ENCODE measurements at regions not wholly inside any gene's neighbourhood (a gene's known extent, or its start where the extent isn't known, plus 50 kb on each side); places are given as distances from the start of the nearest gene placed in this dataset.
"Not testable (repeated sequence)": the region's sequence is repeated elsewhere in the genome, so short reads cannot be mapped to it uniquely, and the experiment has no call there.

DNA sequence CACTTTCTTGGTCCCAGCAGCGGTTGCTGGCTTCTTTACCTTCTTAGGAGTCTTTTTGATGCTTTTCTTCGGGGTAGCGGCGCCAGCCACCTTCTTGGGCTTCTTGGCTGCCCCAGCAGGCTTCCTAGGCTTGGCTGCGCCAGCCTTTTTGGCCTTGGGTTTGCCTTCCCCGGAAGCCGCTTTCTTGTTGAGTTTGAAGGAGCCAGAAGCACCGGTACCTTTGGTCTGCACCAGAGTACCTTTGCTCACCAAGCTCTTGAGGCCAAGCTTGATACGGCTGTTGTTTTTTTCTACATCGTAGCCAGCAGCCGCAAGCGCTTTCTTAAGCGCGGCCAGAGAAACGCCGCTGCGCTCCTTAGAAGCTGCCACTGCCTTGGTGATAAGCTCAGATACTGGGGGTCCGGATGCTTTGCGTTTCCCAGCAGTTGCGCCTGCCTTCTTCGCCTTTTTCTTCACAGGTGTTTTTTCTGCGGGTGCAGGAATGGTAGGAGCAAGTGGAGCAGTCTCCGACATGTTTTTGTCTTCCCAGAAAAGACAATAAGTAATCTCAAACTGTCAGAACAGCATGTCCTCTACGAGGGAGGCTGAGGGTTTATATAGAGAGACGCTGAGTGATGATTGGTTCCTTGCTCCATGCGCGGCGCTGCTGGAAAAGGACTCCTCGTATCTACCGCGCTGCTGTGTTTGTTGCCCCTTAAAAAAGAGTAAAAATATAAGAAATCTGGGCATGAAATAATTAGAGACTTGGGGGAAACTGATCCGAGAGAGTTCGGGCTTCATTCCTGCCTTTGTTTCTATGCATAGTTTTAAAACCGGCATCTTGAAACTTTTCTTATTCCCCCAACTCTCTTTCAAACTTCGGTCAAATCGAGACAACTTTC, 130.3 kb upstream of the BTN3A2 start:
- DNase-seq (ENCODE audit: low spot score), result peak; percentile 70

DNA sequence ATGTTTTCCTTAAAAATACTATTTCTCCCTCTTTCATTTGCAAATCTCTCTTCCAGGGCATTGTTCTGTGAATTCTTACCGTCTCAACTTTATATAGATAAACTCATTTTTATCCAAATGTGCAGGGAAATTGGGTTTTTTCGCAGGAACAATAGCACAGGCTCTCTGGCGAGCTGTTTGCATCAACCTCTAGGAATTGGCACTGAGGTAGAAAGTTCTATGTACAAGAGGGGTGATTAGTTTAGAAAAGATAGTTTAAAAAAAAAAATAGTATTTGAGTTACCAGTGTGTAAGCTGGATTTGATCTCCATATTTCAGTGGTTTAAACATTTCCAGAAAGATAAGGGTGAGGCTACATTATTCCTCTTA, 129.7 kb upstream of the BTN3A2 start:
- no peak for DNase-seq (ENCODE audit: low spot score)

DNA sequence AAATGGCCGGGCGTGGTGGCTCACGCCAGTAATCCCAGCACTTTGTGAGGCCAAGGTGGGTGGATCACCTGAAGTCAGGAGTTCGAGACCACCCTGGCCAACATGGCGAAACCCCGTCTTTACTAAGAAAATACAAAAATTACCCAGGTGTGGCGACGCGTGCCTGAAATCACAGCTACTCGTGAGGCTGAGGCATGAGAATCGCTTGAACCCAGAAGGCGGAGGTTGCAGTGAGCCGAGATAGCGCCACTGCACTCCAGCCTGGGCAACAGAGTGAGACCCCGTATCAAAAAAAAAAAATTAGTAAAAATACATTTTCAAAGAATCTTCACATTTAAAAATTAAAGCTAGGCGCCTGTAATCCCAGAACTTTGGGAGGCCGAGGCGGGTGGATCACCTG, 125.6 kb upstream of the BTN3A2 start:
- not testable (repeated sequence) for DNase-seq (ENCODE audit: low spot score)

DNA sequence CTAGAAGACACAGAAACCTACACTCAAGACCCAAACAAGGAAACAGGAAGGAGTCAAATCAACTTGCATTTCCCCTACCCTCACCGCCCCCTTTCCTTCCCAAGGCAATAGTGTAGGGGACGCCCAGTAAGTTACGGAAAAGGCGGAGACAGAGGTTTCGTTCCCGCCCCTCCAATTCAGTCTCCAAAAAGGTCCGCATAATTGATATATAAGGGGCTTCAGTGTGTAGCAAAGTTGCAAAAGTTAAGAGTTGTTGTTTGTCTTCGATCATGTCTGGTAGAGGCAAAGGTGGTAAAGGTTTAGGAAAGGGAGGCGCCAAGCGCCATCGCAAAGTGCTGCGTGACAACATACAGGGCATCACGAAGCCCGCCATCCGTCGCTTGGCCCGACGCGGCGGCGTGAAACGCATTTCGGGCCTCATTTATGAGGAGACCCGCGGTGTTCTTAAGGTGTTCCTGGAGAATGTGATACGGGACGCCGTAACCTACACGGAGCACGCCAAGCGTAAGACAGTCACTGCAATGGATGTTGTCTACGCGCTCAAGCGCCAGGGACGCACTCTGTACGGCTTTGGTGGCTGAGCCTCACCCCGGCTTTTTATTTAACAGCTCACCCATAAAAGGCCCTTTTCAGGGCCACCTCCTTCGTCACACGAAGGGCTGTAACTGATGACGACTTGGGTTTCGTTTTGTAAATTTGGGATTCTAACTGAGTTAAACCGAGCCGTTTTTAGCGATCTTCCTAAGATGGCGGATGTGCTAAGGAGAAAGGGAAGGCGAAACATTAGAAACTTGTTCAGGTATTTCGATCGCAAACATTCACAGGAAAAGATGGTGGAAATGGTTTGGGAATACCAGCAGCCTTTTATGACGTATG, 124.6 kb upstream of the BTN3A2 start:
- no peak for DNase-seq (ENCODE audit: low spot score)

DNA sequence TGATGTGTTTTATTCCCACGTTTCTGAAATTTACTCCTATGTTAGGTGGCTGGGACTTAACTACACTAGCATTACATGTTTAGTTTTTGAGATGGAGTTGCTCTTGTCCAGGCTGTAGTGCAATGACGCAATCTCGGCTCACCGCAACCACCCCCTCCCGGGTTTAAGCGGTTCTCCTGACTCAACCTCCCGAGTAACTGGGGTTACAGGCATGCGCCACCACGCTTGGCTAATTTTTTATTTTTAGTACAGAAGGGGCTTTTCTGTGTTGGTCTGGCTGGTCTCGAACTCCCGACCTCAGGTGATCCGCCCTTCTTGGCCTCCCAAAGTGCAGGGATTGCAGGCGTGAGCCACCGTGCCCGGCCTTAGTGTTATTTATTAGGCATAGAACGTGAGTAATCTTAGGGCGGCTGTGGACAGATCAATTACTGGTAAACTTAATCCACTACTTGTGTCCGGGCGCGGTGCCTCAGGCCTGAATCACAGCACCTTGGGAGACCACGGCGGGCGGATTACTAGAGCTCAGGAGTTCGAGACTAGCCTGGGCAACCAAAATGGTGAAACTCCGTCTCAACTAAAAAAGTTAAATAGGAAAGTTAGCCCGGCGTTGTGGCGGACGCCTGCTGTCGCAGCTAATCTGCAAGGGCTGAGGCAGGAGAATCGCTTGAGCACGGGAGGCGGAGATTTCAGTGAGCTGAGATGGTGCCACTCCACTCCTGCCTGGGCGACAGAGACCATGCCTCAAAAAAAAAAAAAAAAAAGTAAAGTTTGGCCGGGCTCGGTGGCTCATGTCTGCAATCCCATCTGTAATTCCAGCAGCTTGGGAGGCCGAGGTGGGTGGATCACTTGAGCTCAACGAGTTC, 123.7 kb upstream of the BTN3A2 start:
- no peak for DNase-seq (ENCODE audit: low spot score)

DNA sequence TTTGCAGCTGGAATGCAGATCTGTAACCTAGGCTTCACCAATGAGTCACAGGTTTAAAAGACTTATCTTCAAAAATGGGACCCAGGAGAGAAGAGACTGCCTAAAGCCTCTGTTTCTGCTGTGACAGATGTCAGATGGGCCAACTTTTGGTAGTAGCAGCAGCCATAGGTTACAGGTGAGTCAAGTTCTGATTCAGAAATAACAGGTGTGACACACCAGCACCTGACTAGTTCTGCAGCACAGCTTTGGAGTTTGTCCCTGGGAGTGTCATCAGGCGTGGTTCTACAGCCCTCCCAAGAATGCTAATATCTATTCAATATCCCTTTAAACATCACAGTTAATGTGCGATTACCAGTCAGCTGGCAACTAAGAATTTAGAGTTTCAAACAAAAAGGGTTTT, 121.9 kb upstream of the BTN3A2 start:
- no peak for DNase-seq (ENCODE audit: low spot score)

DNA sequence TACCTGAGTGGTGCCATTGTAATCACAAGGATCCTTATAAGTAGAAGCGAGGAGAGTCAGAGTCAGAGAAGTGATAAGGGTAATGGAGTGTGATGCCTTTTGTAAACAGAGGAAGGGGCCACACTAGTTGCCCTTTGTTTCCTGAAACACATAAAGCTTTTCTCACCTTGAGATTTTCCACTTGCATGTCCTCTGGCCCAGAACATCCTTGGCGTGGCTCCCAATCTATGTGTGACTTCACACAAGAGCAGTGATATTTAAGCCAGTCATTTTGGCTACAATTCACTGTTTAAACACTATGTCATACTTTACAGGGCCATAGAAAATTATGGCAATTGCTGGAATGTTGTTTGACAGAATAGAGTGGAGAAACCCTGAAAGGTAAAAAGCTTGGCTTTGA, 121.2 kb upstream of the BTN3A2 start:
- DNase-seq (ENCODE audit: low spot score), result no peak

DNA sequence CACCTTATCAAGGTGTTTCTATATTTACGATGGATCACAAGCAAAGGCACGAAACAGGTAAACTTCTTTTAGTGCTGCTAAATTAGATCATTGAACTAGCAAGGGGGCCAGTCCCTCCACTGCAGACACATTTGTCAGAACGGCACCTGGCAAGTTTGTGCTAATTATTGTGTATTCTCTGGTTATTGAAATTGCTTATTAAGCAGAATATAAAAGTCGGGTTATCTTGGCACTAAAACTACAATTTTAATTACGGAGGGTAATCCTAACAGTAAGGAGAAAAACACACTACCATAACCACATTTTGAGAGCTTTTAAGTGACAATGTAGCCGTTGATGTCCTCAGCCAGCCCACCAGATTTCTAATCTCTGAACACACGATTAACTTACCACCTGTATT, 118.9 kb upstream of the BTN3A2 start:
- no peak for DNase-seq (ENCODE audit: low spot score)

DNA sequence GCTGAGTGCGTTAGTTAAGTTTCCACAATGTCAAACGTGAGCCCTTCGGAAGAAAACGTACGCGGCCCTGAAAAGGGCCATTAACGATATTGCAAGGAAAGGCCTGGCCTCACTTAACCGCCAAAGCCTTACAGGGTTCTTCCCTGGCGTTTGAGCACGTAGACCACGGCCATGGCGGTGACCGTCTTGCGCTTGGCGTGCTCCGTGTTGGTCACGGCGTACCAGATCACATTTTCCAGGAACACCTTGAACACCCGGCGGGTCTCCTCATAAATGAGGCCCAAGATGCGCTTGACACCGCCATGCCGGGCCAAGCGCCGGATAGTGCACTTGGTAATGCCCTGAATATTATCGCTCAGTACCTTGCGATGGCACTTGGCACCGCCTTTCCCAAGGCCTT, 118.4 kb upstream of the BTN3A2 start:
- no peak for DNase-seq (ENCODE audit: low spot score)

DNA sequence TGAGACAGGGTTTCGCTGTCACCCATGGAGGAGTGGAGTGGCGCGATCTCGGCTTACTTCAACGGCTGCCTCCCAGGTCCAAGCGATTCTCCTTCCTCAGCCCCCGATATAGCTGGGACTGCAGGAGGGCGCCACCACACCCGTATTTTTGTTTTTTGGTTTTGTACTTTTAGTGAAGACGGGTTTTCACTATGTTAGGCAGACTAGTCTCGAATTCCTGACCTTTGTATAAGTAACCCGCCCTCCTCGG, 115.4 kb upstream of the BTN3A2 start:
- DNase-seq (ENCODE audit: low spot score), result no peak

DNA sequence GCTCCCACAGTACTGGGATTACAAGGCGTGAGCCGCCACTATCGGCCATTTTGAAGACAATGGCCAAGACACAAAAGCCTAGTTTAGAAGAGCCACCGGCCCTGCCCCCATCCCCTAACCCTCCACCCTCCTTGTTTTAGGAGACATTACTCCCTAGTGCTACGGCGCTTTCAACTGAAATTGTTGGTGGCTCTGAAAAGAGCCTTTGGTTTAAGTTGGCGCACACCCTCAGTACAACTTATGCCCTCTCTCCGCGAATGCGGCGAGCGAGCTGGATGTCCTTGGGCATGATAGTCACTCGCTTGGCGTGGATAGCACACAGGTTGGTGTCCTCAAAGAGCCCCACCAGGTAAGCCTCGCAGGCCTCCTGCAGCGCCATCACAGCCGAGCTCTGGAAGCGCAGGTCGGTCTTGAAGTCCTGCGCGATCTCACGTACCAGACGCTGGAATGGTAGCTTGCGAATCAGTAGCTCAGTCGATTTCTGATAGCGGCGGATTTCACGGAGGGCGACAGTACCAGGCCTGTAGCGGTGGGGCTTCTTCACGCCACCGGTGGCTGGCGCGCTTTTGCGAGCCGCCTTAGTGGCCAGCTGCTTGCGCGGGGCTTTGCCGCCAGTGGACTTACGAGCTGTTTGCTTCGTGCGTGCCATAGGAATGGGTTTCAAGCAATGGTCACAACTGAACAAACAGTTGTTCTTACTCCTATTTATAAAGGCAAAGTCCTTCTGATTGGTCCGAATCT, 114.9 kb upstream of the BTN3A2 start:
- peak; percentile 81 for DNase-seq (ENCODE audit: low spot score)

DNA sequence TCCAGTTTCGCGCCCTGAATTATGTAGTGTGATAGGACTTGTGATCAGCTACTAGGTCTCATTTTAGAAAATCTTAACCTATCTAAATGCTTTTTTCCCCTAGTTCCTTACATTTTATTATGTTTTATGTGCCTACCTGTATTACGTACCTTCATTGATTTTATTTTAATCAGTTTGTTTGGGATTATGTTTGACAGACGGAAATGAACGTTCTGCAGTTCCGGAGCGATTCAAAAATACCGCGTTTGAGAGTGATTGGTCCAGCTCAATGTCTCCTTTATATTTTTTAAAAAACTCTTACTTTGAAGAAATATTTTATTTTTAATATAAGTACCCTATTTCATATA, 114.3 kb upstream of the BTN3A2 start:
- no peak for DNase-seq (ENCODE audit: low spot score)

DNA sequence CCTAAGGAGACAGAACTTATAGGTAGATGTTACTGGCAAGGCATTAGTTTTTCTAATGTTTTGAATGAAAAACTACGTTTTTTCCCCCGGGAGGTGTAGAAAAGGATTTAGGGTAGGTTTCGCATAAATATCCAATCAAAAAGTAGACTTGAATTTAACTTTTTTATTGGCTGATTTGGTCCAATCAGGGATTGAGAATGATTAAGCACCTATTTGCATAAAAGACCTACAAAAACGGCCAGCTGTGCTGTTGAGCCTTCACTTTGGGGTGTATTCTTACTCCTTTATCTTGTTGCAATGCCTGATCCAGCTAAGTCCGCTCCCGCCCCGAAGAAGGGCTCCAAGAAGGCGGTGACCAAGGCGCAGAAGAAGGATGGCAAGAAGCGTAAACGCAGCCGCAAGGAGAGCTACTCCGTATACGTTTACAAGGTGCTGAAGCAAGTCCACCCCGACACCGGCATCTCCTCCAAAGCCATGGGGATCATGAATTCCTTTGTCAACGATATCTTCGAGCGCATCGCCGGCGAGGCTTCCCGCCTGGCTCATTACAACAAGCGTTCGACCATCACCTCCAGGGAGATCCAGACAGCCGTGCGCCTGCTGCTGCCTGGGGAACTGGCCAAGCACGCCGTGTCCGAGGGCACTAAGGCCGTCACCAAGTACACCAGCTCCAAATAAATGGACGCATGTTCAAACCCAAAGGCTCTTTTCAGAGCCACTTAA, 113.5 kb upstream of the BTN3A2 start:
- DNase-seq (ENCODE audit: low spot score), result peak; percentile 84

DNA sequence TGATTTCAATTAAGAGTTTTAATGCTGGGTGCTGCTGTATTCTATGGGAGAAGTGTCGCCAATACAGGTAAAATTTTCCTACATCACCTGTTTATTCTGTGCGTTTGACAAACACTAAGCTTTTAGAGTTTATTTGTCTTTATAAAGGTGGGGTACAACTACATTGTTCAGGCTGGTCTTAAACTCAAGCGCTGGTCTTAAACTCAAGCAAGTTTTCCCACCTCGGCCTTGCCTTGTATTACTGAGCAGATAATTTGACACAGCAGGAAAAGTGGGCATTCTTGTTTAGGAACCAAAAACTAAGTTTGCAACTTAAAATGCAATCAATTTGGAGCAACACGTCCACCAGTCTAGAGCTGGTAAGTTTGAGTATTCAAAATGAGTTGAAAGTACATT, 112.9 kb upstream of the BTN3A2 start:
- DNase-seq (ENCODE audit: low spot score), result no peak

DNA sequence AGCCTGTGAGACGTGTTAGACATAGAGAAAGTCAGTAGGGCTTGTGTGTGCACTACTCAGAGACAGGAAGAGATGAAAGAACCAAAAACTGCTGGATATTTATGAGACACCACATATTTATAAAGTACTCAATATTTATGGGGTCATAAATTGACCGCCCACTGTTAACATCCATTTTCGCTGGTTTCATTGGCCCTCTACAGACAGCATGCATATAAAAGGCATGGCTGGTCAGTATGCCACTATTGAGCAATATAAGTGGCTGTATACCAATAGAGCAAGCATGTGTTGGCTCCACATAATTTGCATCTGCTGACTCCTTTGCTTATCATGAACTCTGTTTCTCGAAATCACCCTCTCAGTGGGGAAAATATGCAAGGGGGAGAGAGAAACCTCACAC, 110.3 kb upstream of the BTN3A2 start:
- no peak for DNase-seq (ENCODE audit: low spot score)

DNA sequence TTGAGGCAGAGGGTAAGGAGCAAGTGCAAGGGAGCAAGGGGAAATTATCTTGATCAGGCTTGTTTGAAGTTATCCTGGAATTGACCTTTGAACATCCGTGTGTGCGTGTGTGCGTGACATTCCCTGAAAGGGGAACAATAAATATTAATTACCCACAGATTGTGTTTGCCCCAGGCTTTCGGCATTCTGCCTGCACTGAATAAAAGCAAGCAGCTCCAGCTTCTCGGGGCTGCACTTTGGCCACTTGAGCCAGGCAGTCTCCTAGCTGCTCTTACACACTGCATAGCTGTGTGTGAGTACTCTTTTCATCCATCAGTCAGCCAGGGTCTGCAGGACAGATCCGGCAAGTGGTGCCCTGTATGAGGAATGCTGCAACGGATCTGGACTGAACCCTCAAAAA, 107.7 kb upstream of the BTN3A2 start:
- DNase-seq (ENCODE audit: low spot score), result no peak

DNA sequence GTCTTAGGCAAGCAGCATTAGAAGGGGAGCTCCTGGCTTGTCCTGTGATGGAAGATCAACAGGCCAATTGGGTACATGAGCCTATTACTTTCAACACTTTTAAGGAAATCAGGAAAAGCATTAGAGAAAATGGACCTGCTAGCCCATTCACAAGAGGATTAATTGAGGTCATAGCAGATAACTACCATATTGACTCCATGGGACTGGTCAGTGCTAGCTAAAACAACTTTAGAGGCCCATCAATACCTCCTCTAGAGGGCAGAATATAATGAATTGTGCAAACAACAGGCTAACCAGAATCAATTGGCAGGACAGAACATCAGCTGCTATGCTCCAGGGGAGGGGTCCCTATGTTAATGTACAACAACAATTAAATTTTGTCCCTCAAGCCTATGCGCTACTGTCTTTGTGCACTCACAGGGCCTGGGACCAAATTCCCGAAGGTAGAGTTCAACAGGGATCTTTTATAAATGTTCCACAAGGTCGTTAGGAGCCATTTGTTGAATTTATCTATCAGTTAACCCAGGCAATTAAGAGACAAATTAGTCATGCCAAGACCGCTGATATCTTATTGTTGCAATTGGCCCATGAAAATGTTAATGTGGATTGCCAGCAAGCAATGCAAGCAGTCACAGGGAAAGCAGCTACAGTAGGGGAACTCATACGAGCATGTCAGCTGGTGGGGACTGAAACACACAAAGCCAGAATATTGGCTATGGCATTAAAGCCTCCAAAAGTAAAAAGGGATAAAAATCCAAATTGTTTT, 106.6 kb upstream of the BTN3A2 start:
- DNase-seq (ENCODE audit: low spot score), result no peak

DNA sequence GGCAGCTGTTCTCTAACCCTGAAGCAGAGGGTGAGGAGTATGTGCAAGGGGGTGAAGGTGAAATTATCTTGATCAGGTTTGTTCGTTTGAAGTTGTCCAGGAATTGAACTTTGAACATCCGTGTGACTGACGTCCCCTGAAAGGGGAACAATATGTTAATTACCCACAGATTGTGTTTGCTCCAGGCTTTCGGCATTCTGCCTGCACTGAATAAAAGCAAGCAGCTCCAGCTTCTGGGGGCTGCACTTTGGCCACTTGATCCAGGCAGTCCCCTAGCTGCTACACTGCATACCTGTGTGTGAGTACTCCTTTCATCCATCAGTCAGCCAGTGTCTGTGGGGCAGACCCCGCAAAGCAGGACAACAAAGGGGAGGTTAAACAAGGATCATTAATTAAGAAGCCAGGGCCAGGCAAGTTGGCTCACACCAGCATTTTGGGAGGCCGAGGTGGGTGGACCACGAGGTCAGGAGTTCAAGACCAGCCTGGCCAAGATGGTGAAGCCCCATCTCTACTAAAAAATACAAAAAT, 104.8 kb upstream of the BTN3A2 start:
- DNase-seq (ENCODE audit: low spot score), result no peak

DNA sequence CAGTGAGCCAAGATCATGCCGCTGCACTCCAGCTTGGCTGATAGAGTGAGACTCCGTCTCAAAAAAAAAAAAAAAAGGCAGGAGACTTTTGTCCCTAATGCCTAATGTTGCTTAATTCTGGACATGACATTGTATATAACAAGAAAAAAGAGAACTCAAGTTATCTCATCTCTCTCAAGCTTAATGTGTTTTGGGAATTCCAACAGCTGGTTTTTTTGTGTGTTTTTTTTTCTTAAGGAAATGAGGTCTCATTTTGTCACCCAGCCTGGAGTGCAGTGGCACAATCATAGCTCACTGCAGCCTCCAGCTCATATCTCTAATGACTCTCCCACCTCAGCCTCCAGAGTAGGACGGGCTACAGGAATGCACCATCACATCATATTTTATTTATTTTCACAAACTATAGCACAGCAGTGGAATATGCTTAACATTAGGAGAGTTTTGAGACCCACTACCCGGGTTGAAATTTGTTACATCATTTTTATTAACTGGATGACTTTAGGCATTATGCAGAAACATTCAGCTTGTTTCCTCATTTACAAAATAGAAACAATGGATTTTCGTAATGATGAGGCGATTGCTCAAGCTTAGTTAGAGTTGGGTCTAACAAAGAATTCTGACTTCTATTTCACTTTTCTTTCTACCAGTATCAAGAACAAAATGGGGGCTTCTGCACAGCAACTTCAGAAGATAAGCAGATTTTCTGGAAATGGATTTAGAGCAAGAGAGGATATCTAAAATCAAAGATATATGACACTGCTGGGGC, 104.1 kb upstream of the BTN3A2 start:
- DNase-seq (ENCODE audit: low spot score), result no peak

DNA sequence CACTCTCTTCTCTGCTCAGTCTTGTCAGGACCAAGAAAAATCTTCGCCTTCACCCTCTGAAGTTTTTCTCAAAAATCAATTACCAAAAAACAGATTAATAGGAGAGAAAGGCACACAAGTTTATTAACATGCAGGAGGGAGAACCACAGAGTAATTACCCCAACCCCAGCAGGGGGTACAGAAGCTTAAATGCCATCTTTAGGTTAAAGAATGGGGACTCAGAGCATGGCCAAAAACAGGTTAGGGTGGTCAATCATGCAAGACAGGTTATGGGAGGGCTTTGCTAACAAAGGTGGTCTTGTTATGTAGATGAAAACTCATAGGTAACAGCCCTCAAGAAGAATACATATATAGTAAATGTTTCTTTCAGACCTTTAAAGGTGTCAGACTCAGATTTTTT, 100.5 kb upstream of the BTN3A2 start:
- DNase-seq (ENCODE audit: low spot score), result no peak
